GM23338 (cell line): ENCODE measurements at regions not wholly inside any gene's neighbourhood (a gene's known extent, or its start where the extent isn't known, plus 50 kb on each side); places are given as distances from the start of the nearest gene placed in this dataset.

ENCODE experiments used
- ATAC-seq: fragments of 200-7000 bp; cut with Tn5 transposase; 3 replicates; pipeline ENCODE4 v1.9.1; 2020
- DNase-seq: peaks from one replicate; pipeline ENCODE4 v3.0.0-alpha.2; 2015; ENCODE audit warnings: low spot score
- H2AFZ ChIP-seq: fragments of 200-600 bp; sonication (generic); 2 replicates; pipeline ENCODE4 v1.8.0; 2016; ENCODE audit warnings: antibody characterized with exemption, mild to moderate bottlenecking, moderate library complexity
- H3F3A ChIP-seq: fragments of 200-600 bp; sonication (generic); replicated peaks from 2 replicates; pipeline ENCODE4 v1.8.0; 2017; ENCODE audit warnings: antibody characterized with exemption, mixed run types, low read depth
- H3K27ac ChIP-seq: fragments of 200-600 bp; sonication (generic); 2 replicates; pipeline ENCODE4 v1.6.1; 2016; ENCODE audit warnings: low read depth
- H3K27me3 ChIP-seq: fragments of 200-600 bp; sonication (generic); 2 replicates; pipeline ENCODE4 v1.8.0; 2016; ENCODE audit warnings: mild to moderate bottlenecking, mixed run types, moderate library complexity; ENCODE audit not compliant: insufficient read depth
- H3K36me3 ChIP-seq: fragments of 200-600 bp; sonication (generic); 2 replicates; pipeline ENCODE4 v1.8.0; 2016; ENCODE audit warnings: mild to moderate bottlenecking; ENCODE audit not compliant: insufficient read depth
- H3K4me1 ChIP-seq: fragments of 200-600 bp; sonication (generic); 2 replicates; pipeline ENCODE4 v1.8.0; 2016; ENCODE audit warnings: mild to moderate bottlenecking, moderate library complexity; ENCODE audit not compliant: insufficient read depth
- H3K4me2 ChIP-seq: fragments of 200-600 bp; sonication (generic); 2 replicates; pipeline ENCODE4 v1.7.1; 2017; ENCODE audit warnings: mixed run types
- H3K4me3 ChIP-seq: fragments of 200-600 bp; sonication (generic); 2 replicates; pipeline ENCODE4 v1.6.1; 2016; ENCODE audit warnings: mixed run types
- H3K79me2 ChIP-seq: fragments of 200-600 bp; sonication (generic); replicated peaks from 2 replicates; pipeline ENCODE4 v1.8.0; 2017; ENCODE audit warnings: mild to moderate bottlenecking; ENCODE audit not compliant: insufficient read depth
- H3K9me2 ChIP-seq: fragments of 200-600 bp; sonication (generic); 2 replicates; pipeline ENCODE4 v1.8.0; 2017; ENCODE audit not compliant: insufficient read depth
- H4K20me1 ChIP-seq: fragments of 200-600 bp; sonication (generic); replicated peaks from 2 replicates; pipeline ENCODE4 v1.8.0; 2017; ENCODE audit warnings: mild to moderate bottlenecking; ENCODE audit not compliant: insufficient read depth
- H3K27ac Mint-ChIP-seq: 2 replicates; pipeline ENCODE4 v1.8.0; 2020; ENCODE audit warnings: inconsistent platforms, mild to moderate bottlenecking, moderate library complexity, mixed read lengths
- H3K27me3 Mint-ChIP-seq: 3 replicates; pipeline ENCODE4 v1.8.0; 2022; ENCODE audit warnings: low read depth, mild to moderate bottlenecking, moderate library complexity, mixed read lengths, inconsistent platforms; ENCODE audit not compliant: insufficient read depth, poor library complexity
- H3K36me3 Mint-ChIP-seq: 3 replicates; pipeline ENCODE4 v1.8.0; 2021; ENCODE audit warnings: low read depth, mild to moderate bottlenecking, inconsistent platforms, moderate library complexity, mixed read lengths
- H3K4me1 Mint-ChIP-seq: 3 replicates; pipeline ENCODE4 v1.8.0; 2020; ENCODE audit warnings: mild to moderate bottlenecking, inconsistent platforms, mixed read lengths
- H3K4me3 Mint-ChIP-seq: 3 replicates; pipeline ENCODE4 v1.8.0; 2021; ENCODE audit warnings: moderate library complexity, mild to moderate bottlenecking, inconsistent platforms, mixed read lengths
- H3K9me3 Mint-ChIP-seq: 3 replicates; pipeline ENCODE4 v1.8.0; 2020; ENCODE audit warnings: moderate library complexity, mild to moderate bottlenecking, inconsistent platforms, mixed read lengths
- EZH2 ChIP-seq: fragments of 200-600 bp; sonication (generic); IDR thresholded peaks from one replicate; pipeline ENCODE4 v1.8.0; 2017; ENCODE audit warnings: antibody characterized with exemption, mild to moderate bottlenecking, low read depth; ENCODE audit not compliant: unreplicated experiment
- JUNB ChIP-seq: IDR thresholded peaks from one replicate; pipeline ENCODE4 v1.6.1; 2016; ENCODE audit warnings: antibody characterized with exemption; ENCODE audit not compliant: unreplicated experiment
- NANOG ChIP-seq: IDR thresholded peaks from 2 replicates; pipeline ENCODE4 v1.6.1; 2016; ENCODE audit warnings: antibody characterized with exemption, borderline replicate concordance
- REST ChIP-seq: IDR thresholded peaks from one replicate; pipeline ENCODE4 v1.6.1; 2018; ENCODE audit warnings: antibody characterized with exemption; ENCODE audit not compliant: unreplicated experiment
- STAT1 ChIP-seq: IDR thresholded peaks from one replicate; pipeline ENCODE4 v1.6.1; 2016; ENCODE audit warnings: antibody characterized with exemption; ENCODE audit not compliant: unreplicated experiment
- ZNF462 ChIP-seq: fragments of 250-450 bp; sonication (Bioruptor Pico); IDR thresholded peaks from 2 replicates; pipeline ENCODE4 v1.5.0; 2020; ENCODE audit warnings: mild to moderate bottlenecking, moderate library complexity

- TF ChIP-seq ZNF462 (CRISPR knock-in tag) = no peak
These were observed 504.6 kb upstream of the NR5A2 start (continued) for GRCh38 chr1:199522936-199523335.

GRCh38 chr1:199529324-199529723 lies 498.2 kb upstream of the NR5A2 start:
- Mint-ChIP-seq H3K9me3 (peaks cover 17% of the 10 kb centered on the region), H3K36me3 (peaks cover 14% of the 10 kb centered on the region; the same call in 2 of the 3 replicates)
- H2AFZ ChIP-seq = no peak overlapping the region
- no peak for TF ChIP-seq NANOG
- no peak for TF ChIP-seq EZH2
- no peak for TF ChIP-seq STAT1
- no peak for TF ChIP-seq ZNF462 (CRISPR knock-in tag)
- no peak for TF ChIP-seq REST
- TF ChIP-seq JUNB = no peak

More at GRCh38 chr1:199529324-199529723, 498.2 kb upstream of the NR5A2 start:
- Mint-ChIP-seq H3K4me3 (no peak overlapping the region), H3K4me1 (peaks cover 4% of the 10 kb centered on the region; the same call in 2 of the 3 replicates), H3K27ac (no peak overlapping the region), H3K27me3 (no peaks in the 10 kb centered on the region)
- Histone ChIP-seq H3K79me2 (no peaks in the 10 kb centered on the region), H3K27ac (no peak overlapping the region), H3K9me2 (peaks cover 5% of the 10 kb centered on the region), H3K4me2 (no peak overlapping the region), H3K36me3 (peaks cover 14% of the 10 kb centered on the region; the same call in 1 of the 2 replicates), H3F3A (no peaks in the 10 kb centered on the region), H3K4me1 (no peaks in the 10 kb centered on the region), H3K27me3 (no peaks in the 10 kb centered on the region), H3K4me3 (no peak overlapping the region), H4K20me1 (no peaks in the 10 kb centered on the region)
- peak; percentile 11 for DNase-seq
- ATAC-seq = no peak; the same call in 2 of the 3 replicates
